ENCODE measurements at regions not wholly inside any gene's neighbourhood (a gene's known extent, or its start where the extent isn't known, plus 50 kb on each side); places are given as distances from the start of the nearest gene placed in this dataset.
A peak's percentile ranks its signal among the peaks of the same experiment; 100 is the strongest.

DNA sequence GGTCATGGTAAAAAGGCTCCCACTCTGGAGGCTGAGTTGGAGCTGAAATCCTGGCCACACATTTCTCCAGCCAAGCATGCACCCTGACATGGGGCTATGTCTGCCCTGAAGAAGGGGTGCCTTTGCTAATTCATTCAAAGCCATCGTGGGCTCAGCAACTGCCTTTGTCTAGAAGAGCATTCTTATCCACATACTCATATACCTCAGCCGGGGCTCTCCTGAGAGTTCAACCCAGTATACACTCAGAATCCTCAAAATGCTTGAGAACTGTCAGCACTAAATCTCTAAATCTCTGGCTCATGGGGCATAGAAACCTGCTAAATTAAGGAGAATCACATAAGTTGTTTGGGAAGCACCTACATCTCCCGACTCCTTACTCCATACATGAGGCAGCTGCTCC lies 89.3 kb downstream of the MRPL32 start:
- DNase-seq (ENCODE audit: low read depth), result peak; percentile 15
- TF ChIP-seq, protein P1, sequence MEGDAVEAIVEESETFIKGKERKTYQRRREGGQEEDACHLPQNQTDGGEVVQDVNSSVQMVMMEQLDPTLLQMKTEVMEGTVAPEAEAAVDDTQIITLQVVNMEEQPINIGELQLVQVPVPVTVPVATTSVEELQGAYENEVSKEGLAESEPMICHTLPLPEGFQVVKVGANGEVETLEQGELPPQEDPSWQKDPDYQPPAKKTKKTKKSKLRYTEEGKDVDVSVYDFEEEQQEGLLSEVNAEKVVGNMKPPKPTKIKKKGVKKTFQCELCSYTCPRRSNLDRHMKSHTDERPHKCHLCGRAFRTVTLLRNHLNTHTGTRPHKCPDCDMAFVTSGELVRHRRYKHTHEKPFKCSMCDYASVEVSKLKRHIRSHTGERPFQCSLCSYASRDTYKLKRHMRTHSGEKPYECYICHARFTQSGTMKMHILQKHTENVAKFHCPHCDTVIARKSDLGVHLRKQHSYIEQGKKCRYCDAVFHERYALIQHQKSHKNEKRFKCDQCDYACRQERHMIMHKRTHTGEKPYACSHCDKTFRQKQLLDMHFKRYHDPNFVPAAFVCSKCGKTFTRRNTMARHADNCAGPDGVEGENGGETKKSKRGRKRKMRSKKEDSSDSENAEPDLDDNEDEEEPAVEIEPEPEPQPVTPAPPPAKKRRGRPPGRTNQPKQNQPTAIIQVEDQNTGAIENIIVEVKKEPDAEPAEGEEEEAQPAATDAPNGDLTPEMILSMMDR (conservative IDR thresholded peaks at IDR 0.05; ENCODE audit: control insufficient read depth, insufficient read depth, low read depth, low read length), result no peak
- no peak overlapping the region for H3K4me3 ChIP-seq (ENCODE audit: control insufficient read depth, low read depth, low read length)

- DNase-seq (ENCODE audit: low read depth), result no peak
- TF ChIP-seq, protein P1 (conservative IDR thresholded peaks at IDR 0.05; ENCODE audit: control insufficient read depth, insufficient read depth, low read depth, low read length), result no peak
- H3K4me3 ChIP-seq (ENCODE audit: control insufficient read depth, low read depth, low read length), result no peak overlapping the region
These were observed 89.8 kb downstream of the MRPL32 start for GRCh38 chr7:43022008-43022407.

- TF ChIP-seq, protein P1 (conservative IDR thresholded peaks at IDR 0.05; ENCODE audit: control insufficient read depth, insufficient read depth, low read depth, low read length), result no peak
These were observed 79.1 kb upstream of the HECW1 start for GRCh38 chr7:43033369-43033768.

DNA sequence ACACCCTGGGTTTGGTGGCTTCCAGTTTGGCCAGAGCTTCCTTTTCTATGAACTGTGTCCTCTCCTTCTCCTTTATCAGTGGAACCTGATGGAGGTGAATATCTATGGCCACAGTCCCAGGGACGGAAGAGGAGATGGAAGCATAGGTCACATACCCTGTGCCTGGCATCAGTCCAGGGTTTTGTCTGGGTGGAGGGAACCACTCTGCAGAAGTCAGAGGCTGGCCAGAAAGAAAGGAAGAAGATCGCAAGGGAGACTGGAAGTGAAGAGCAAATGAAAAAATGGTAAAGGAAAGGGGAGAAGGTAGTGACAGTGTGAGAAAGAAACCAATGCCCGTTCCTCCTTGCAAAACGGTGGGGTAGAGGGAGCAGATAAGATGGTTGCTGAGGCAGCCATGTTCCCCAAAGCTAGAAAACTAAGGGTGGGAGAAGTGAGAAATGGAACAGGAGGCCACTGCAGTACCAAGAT lies 77.9 kb upstream of the HECW1 start:
- TF ChIP-seq, protein P1 (conservative IDR thresholded peaks at IDR 0.05; ENCODE audit: control insufficient read depth, insufficient read depth, low read depth, low read length), result no peak
- DNase-seq (ENCODE audit: low read depth), result no peak
- H3K4me3 ChIP-seq (ENCODE audit: control insufficient read depth, low read depth, low read length), result no peak overlapping the region

More at GRCh38 chr7:43033369-43033768, 79.1 kb upstream of the HECW1 start:
- no peak for DNase-seq (ENCODE audit: low read depth)
- H3K4me3 ChIP-seq (ENCODE audit: control insufficient read depth, low read depth, low read length), result no peak overlapping the region

GRCh38 chr7:43037531-43037930 lies 74.9 kb upstream of the HECW1 start:
- no peak overlapping the region for H3K4me3 ChIP-seq (ENCODE audit: control insufficient read depth, low read depth, low read length)
- no peak for DNase-seq (ENCODE audit: low read depth)
- TF ChIP-seq, protein P1 (conservative IDR thresholded peaks at IDR 0.05; ENCODE audit: control insufficient read depth, insufficient read depth, low read depth, low read length), result no peak

- TF ChIP-seq, protein P1 (conservative IDR thresholded peaks at IDR 0.05; ENCODE audit: control insufficient read depth, insufficient read depth, low read depth, low read length), result no peak
- peak; percentile 91 for DNase-seq (ENCODE audit: low read depth)
- no peak overlapping the region for H3K4me3 ChIP-seq (ENCODE audit: control insufficient read depth, low read depth, low read length)
These were observed 74.2 kb upstream of the HECW1 start for GRCh38 chr7:43038254-43038653.

DNA sequence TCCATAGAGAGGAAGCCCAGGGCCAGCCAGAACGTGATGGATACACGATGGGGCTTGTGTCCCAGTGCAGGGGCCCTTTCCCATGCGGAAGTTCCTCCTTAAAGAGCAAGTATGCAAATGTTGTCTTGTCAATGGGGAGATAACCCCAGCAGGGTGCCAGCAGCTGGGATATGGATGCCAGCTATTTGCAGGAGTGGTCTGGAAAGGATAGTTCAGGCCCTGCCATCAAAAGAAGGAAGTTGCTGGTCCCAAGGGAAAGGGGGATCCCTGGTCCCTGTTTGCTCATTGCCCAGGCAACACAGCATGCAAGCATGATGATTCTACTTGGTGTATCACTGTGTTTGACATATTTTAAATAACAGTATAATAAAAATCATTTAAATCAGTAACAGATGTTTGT lies 73.1 kb upstream of the HECW1 start:
- DNase-seq (ENCODE audit: low read depth), result peak; percentile 11

More for the DNA sequence above, 73.1 kb upstream of the HECW1 start:
- no peak overlapping the region for H3K4me3 ChIP-seq (ENCODE audit: control insufficient read depth, low read depth, low read length)
- TF ChIP-seq, protein P1 (conservative IDR thresholded peaks at IDR 0.05; ENCODE audit: control insufficient read depth, insufficient read depth, low read depth, low read length), result no peak
